ENCODE measurements at regions not wholly inside any gene's neighbourhood (a gene's known extent, or its start where the extent isn't known, plus 50 kb on each side); places are given as distances from the start of the nearest gene placed in this dataset.
A peak's percentile ranks its signal among the peaks of the same experiment; 100 is the strongest.

DNA sequence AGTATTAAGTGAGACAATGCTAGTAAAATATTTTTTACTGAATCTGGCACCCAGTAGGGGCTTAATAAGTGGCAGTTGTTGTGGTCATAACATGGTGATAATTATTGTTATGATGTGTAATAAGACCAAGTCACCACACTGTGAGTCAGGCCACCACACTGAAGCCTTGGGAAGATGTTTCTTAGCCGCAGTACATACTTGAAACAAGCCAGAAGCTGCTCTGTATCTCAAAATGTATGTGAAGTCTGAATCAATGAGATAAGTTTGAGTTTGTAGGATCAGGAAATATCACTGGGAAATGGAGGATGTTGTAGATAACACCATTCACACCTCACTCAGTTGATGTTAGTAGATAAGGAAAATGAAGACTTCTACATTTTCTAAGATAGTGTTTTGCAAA is 51.3 kb upstream of the PTPN3 start:
- Mint-ChIP-seq H3K9me3 (peaks cover 6 to 57% (median 29%) of the 10 kb centered on the region in 7 donors), H3K4me3 (no peak overlapping the region), H3K36me3 (peaks cover 0 to under 1% of the 10 kb centered on the region in 2 donors), H3K27me3 (peaks cover 22 to 34% (median 30%) of the 10 kb centered on the region in 3 donors), H3K4me1 (no peaks in the 10 kb centered on the region), H3K27ac (no peak overlapping the region)
- DNase-seq (no peak), ATAC-seq (ENCODE audit: low read depth in 2 of 2) (no peak)

GRCh38 chr9:109551651-109552050 is 53.5 kb upstream of the PTPN3 start:
- peaks cover 25 to 46% (median 31%) of the 10 kb centered on the region in 3 donors for H3K27me3 Mint-ChIP-seq
- H3K9me3 Mint-ChIP-seq: peaks cover 6 to 36% (median 22%) of the 10 kb centered on the region in 7 donors
- no peak overlapping the region for H3K27ac Mint-ChIP-seq
- ATAC-seq (ENCODE audit: low read depth in 2 of 2): no peak
- DNase-seq: no peak
- no peaks in the 10 kb centered on the region for H3K36me3 Mint-ChIP-seq
- no peaks in the 10 kb centered on the region for H3K4me1 Mint-ChIP-seq
- H3K4me3 Mint-ChIP-seq: no peak overlapping the region

DNA sequence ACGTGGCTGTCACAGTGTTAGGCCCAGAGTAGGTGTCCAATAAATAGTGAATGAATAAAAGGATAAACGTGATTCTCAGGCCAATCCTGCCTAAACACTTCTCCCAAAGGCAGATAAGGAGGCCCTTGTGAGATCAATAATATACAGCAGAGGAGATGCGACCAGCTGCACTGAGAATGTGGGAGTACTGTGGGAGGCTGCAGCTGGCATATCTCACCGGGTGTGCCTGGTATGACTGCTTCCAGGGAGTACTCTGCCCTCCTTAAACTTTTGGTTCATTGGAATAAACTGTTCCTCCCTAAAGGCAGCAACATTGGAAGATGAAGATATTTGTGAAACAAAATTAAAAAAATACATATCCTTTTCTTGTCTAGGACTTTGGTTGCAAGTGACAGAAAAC is 57.1 kb upstream of the PTPN3 start:
- H3K27me3 Mint-ChIP-seq: peaks cover 30 to 63% (median 39%) of the 10 kb centered on the region in 3 donors
- no peak for ATAC-seq (ENCODE audit: low read depth in 2 of 2)

DNA sequence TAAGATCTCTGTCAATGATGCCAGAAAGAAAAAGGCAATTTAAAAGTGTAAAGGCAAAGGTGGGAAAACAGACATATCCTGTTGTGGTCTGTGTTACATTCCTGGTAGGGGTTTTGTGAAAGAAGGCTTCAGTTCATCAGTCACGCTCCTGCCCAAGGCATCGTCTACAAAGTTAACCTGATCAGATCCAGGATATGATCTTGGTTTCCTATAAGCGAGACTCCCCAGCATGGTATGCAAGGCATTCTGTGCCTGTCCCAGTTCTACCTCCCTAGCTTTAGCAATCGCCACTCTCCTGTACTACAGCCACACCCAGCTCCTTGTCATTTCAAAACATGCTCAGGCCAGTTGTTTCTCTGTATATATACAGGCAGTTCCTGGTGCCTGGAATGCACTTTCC is 58.0 kb upstream of the PTPN3 start:
- peaks cover 0 to 6% of the 10 kb centered on the region in 2 donors for H3K36me3 Mint-ChIP-seq
- no peak overlapping the region for H3K27ac Mint-ChIP-seq
- peaks cover 32 to 66% (median 45%) of the 10 kb centered on the region in 3 donors for H3K27me3 Mint-ChIP-seq
- H3K4me1 Mint-ChIP-seq: no peaks in the 10 kb centered on the region
- ATAC-seq (ENCODE audit: low read depth in 2 of 2) (no peak), DNase-seq (no peak)
- H3K9me3 Mint-ChIP-seq: peaks cover 0 to 14% (median 3%) of the 10 kb centered on the region in 7 donors
- no peak overlapping the region for H3K4me3 Mint-ChIP-seq

More for the DNA sequence above, 57.1 kb upstream of the PTPN3 start:
- Mint-ChIP-seq H3K27ac (no peak overlapping the region), H3K4me1 (no peaks in the 10 kb centered on the region), H3K4me3 (no peak overlapping the region), H3K9me3 (peaks cover under 1 to 11% (median 3%) of the 10 kb centered on the region in 7 donors), H3K36me3 (peaks cover 0 to 2% of the 10 kb centered on the region in 2 donors)
- no peak for DNase-seq

DNA sequence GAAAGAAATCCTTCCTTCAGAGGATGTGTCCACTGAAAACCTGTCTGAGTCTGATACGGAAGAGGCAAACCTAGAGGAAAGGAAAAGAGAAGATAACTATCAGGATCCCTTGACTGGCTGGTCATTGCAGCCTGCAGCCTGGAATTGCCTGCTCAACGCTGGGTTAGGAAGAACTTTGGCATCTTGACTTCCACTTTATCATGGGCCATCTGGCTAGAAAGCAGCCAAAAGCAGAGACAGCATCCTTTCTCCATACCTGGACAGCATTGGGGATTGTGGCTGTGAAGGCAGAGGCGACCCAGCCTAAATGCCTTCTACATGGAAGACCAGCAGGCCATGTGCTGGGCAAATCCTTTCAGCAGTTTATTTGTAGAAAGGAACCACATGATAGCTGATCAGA is 58.7 kb upstream of the PTPN3 start:
- no peak for DNase-seq
- H3K36me3 Mint-ChIP-seq: peaks cover 0 to 6% of the 10 kb centered on the region in 2 donors
- H3K27ac Mint-ChIP-seq: no peak overlapping the region
- no peaks in the 10 kb centered on the region for H3K4me1 Mint-ChIP-seq
- ATAC-seq (ENCODE audit: low read depth in 2 of 2): no peak
- H3K4me3 Mint-ChIP-seq: peak overlapping the region in 1 of 8 donors; percentile 4
- peaks cover 0 to 8% (median 3%) of the 10 kb centered on the region in 7 donors for H3K9me3 Mint-ChIP-seq
- peaks cover 31 to 60% (median 48%) of the 10 kb centered on the region in 3 donors for H3K27me3 Mint-ChIP-seq

GRCh38 chr9:109557481-109557880 is 59.4 kb upstream of the PTPN3 start:
- ATAC-seq (ENCODE audit: low read depth in 2 of 2): no peak
- DNase-seq: no peak
- Mint-ChIP-seq H3K4me3 (no peak overlapping the region), H3K4me1 (no peaks in the 10 kb centered on the region), H3K27me3 (peaks cover 32 to 56% (median 46%) of the 10 kb centered on the region in 3 donors), H3K9me3 (peaks cover 0 to 8% (median 3%) of the 10 kb centered on the region in 7 donors), H3K27ac (no peak overlapping the region), H3K36me3 (peaks cover 0 to 6% of the 10 kb centered on the region in 2 donors)

DNA sequence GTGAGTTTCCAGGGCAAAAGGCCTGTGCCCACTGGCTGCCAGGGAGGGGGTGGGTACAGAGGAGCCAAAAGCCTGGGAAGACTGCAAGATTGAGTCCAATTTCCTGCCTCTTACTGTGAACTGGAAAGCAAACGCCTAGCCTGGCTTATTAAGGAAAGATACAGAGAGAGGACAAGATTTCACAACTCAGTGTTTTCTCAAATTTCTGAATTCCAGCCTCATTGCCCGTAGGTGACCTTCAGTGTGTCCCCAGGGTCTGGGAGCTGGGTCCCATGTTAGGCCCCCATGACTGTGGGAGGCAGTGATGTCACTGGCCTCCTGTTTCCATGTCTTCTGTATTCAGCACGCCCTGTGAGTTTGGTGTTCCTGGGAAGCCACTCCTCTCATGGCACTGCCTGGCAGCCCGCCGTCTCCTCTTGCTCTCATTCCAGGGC is 60.6 kb upstream of the PTPN3 start:
- H3K36me3 Mint-ChIP-seq: peaks cover 0 to 6% of the 10 kb centered on the region in 2 donors
- peaks cover 0 to 8% (median 0%) of the 10 kb centered on the region in 7 donors for H3K9me3 Mint-ChIP-seq
- ATAC-seq (ENCODE audit: low read depth in 2 of 2): no peak
- H3K4me3 Mint-ChIP-seq: no peak overlapping the region
- no peak overlapping the region for H3K27ac Mint-ChIP-seq
- H3K27me3 Mint-ChIP-seq: peaks cover 28 to 48% (median 39%) of the 10 kb centered on the region in 3 donors
- no peaks in the 10 kb centered on the region for H3K4me1 Mint-ChIP-seq
- DNase-seq: no peak

- Mint-ChIP-seq H3K9me3 (peaks cover 0 to 8% (median 0%) of the 10 kb centered on the region in 7 donors), H3K4me1 (no peaks in the 10 kb centered on the region)
- no peak for ATAC-seq (ENCODE audit: low read depth in 2 of 2)
Observed at GRCh38 chr9:109560470-109561132, 62.5 kb upstream of the PTPN3 start.

GRCh38 chr9:109561137-109561536 is 63.0 kb upstream of the PTPN3 start:
- Mint-ChIP-seq H3K9me3 (peaks cover 0 to 8% (median 0%) of the 10 kb centered on the region in 7 donors), H3K27me3 (peaks cover 39 to 60% (median 51%) of the 10 kb centered on the region in 3 donors)

More at GRCh38 chr9:109560470-109561132, 62.5 kb upstream of the PTPN3 start:
- no peak overlapping the region for H3K27ac Mint-ChIP-seq
- H3K27me3 Mint-ChIP-seq: peaks cover 35 to 55% (median 45%) of the 10 kb centered on the region in 3 donors
- peaks cover 0 to 6% of the 10 kb centered on the region in 2 donors for H3K36me3 Mint-ChIP-seq
- H3K4me3 Mint-ChIP-seq: no peak overlapping the region
- DNase-seq: no peak

DNA sequence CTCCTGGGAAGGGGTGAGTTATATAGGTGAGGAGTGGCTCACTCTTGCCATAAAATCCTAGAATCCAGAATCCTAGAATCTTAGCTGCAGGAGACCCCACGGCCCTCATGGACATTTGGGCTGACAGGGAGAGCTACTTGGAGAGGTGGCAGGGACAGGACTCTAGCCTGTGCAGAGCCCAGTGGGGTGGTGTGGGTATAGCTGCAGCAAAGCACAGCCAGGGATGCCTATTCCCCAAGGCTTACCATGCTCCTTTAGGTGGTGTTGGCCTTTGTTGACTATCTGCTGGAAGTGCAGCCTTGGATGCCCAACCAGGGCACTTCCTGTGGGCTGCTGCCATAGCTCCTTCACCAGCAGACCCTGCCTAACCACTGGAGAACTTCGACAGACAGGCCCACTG is 70.0 kb upstream of the PTPN3 start:
- ATAC-seq (ENCODE audit: low read depth in 2 of 2) (no peak), DNase-seq (no peak)
- Mint-ChIP-seq H3K27ac (no peak overlapping the region), H3K36me3 (no peaks in the 10 kb centered on the region), H3K27me3 (peaks cover 37 to 72% (median 61%) of the 10 kb centered on the region in 3 donors), H3K9me3 (no peaks in the 10 kb centered on the region), H3K4me1 (no peaks in the 10 kb centered on the region), H3K4me3 (no peak overlapping the region)

More at GRCh38 chr9:109561137-109561536, 63.0 kb upstream of the PTPN3 start:
- ATAC-seq (ENCODE audit: low read depth in 2 of 2) (no peak), DNase-seq (no peak)
- H3K4me3 Mint-ChIP-seq: no peak overlapping the region
- peaks cover 0 to 6% of the 10 kb centered on the region in 2 donors for H3K36me3 Mint-ChIP-seq
- no peak overlapping the region for H3K27ac Mint-ChIP-seq
- no peaks in the 10 kb centered on the region for H3K4me1 Mint-ChIP-seq

- Mint-ChIP-seq H3K4me1 (no peaks in the 10 kb centered on the region), H3K27ac (no peak overlapping the region), H3K27me3 (peaks cover 37 to 72% (median 61%) of the 10 kb centered on the region in 3 donors), H3K9me3 (no peaks in the 10 kb centered on the region), H3K4me3 (no peak overlapping the region), H3K36me3 (no peaks in the 10 kb centered on the region)
- no peak for ATAC-seq (ENCODE audit: low read depth in 2 of 2)
- no peak for DNase-seq
Observed at GRCh38 chr9:109568568-109569210, 70.6 kb upstream of the PTPN3 start.

DNA sequence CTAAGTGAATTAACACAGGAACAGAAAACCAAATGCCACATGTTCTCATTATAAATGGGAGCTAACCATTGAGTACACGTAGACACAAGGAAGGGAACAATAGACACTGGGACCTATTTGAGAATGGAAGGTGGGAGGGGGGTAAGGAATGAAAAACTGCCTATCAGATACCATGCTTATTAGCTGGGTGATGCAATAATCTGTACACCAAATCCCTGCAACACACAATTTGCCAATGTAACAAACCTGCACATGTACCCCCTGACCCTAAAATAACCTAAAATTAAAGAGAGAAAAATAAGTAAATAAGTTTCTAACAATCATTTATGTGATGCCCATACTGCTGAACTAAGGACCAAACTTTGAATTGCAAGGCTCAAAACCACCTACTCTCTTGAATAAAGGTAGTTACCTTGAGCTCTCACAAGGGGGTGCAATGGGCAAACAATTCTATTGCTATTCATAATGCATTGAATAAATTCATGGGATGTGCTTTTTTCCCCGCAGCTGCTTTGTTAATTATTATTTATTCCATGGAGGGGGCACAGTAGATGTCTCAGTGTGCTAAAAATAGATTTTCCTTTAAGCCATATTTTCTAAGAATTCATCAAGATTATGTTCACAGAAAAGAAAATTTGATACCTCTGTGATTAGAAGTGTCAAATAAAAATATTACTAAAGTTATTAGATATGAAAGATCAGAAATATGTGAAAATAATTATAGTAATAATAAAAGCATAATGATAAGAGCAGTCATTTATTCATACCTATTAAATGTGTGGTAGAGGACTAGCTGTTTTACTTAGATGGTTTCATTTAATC is 76.2 kb upstream of the PTPN3 start:
- peaks cover 8 to 21% (median 19%) of the 10 kb centered on the region in 3 donors for H3K27me3 Mint-ChIP-seq
- H3K4me1 Mint-ChIP-seq: no peaks in the 10 kb centered on the region
- ATAC-seq (ENCODE audit: low read depth in 2 of 2): no peak
- no peak overlapping the region for H3K4me3 Mint-ChIP-seq
- peak; percentile 7 for DNase-seq
- H3K9me3 Mint-ChIP-seq: peaks cover 0 to 2% (median 0%) of the 10 kb centered on the region in 7 donors
- H3K36me3 Mint-ChIP-seq: no peaks in the 10 kb centered on the region
- no peak overlapping the region for H3K27ac Mint-ChIP-seq

- no peak for ATAC-seq (ENCODE audit: low read depth in 2 of 2)
- Mint-ChIP-seq H3K27ac (no peak overlapping the region), H3K27me3 (no peaks in the 10 kb centered on the region), H3K4me3 (no peak overlapping the region), H3K4me1 (no peaks in the 10 kb centered on the region), H3K9me3 (peaks cover 0 to 2% (median 0%) of the 10 kb centered on the region in 7 donors), H3K36me3 (no peaks in the 10 kb centered on the region)
- DNase-seq: no peak
Observed at GRCh38 chr9:109576762-109577161, 78.7 kb upstream of the PTPN3 start.
